SK-N-SH (cell line): ENCODE measurements at regions not wholly inside any gene's neighbourhood (a gene's known extent, or its start where the extent isn't known, plus 50 kb on each side); places are given as distances from the start of the nearest gene placed in this dataset.

Source experiments
- CTCF ChIA-PET: fragments of 300-600, 350-600 bp; formaldehyde crosslinking; extraction: SDS; loops from one replicate; lab custom pipeline; 2021; lab: Yijun Ruan, JAX
- POLR2A ChIA-PET: fragments of 350-600 bp; sonication (Branson Sonifier 250); formaldehyde crosslinking; extraction: SDS; loops from one replicate; lab custom pipeline; 2020; ENCODE audit warnings: antibody characterized with exemption, inconsistent platforms; lab: Yijun Ruan, JAX
- DNase-seq: peaks from one replicate; pipeline ENCODE4 v3.0.0; 2012
- H2AFZ ChIP-seq: fragments of 200-600 bp; sonication (generic); 2 replicates; pipeline ENCODE4 v1.8.1; 2016; ENCODE audit warnings: antibody characterized with exemption, mild to moderate bottlenecking, low read depth
- H3F3A ChIP-seq: fragments of 200-600 bp; sonication (generic); replicated peaks from 2 replicates; pipeline ENCODE3; 2016; ENCODE audit warnings: antibody characterized with exemption, mild to moderate bottlenecking; ENCODE audit not compliant: insufficient read depth
- H3K27ac ChIP-seq, 2 experiments: fragments of 200-500 bp in 1 of 2; fragments of 200-600 bp in 1 of 2; sonication (Bioruptor generic) in 1 of 2; sonication (generic), shearing (Covaris generic) in 1 of 2; 2 replicates each; pipeline versions ENCODE4 v1.5.1 to v1.6.1; 2014 to 2016; ENCODE audit warnings: low read depth in 2 of 2, inconsistent platforms in 1 of 2, low read length in 1 of 2, mild to moderate bottlenecking in 1 of 2, mixed read lengths in 1 of 2
- H3K27me3 ChIP-seq: fragments of 200-600 bp; sonication (generic), shearing (Covaris generic); 2 replicates; pipeline ENCODE4 v1.6.1; 2016; ENCODE audit warnings: mixed run types; ENCODE audit not compliant: insufficient read depth
- H3K36me3 ChIP-seq, 2 experiments: fragments of 200-500 bp in 1 of 2; fragments of 200-600 bp in 1 of 2; sonication (Bioruptor generic) in 1 of 2; sonication (generic) in 1 of 2; replicated peaks in 1 of 2; 2 replicates each; pipeline versions ENCODE3 to v1.5.1; 2014 to 2016; ENCODE audit warnings: low read length in 1 of 2, mild to moderate bottlenecking in 1 of 2; ENCODE audit not compliant: insufficient read depth in 2 of 2, control insufficient read depth in 1 of 2
- H3K4me1 ChIP-seq, 2 experiments: fragments of 200-500 bp in 1 of 2; fragments of 200-600 bp in 1 of 2; sonication (Bioruptor generic) in 1 of 2; sonication (generic), shearing (Covaris generic) in 1 of 2; 2 replicates each; pipeline versions ENCODE4 v1.5.1 to v1.6.1; 2014 to 2016; ENCODE audit warnings: low read depth in 1 of 2, low read length in 1 of 2, mixed run types in 1 of 2; ENCODE audit not compliant: insufficient read depth in 2 of 2, control insufficient read depth in 1 of 2
- H3K4me2 ChIP-seq: fragments of 200-600 bp; sonication (generic), shearing (Covaris generic); 2 replicates; pipeline ENCODE4 v1.6.1; 2017; ENCODE audit warnings: mixed run types
- H3K4me3 ChIP-seq, 2 experiments: fragments of 200-500 bp in 1 of 2; fragments of 200-600 bp in 1 of 2; sonication (Bioruptor generic) in 1 of 2; sonication (generic), shearing (Covaris generic) in 1 of 2; 2 replicates each; pipeline versions ENCODE4 v1.5.1 to v1.8.1; 2014 to 2016; ENCODE audit warnings: low read depth in 2 of 2, inconsistent platforms in 1 of 2, low read length in 1 of 2, mild to moderate bottlenecking in 1 of 2, mixed read lengths in 1 of 2, moderate library complexity in 1 of 2
- H3K79me2 ChIP-seq: fragments of 200-600 bp; sonication (generic); 2 replicates; pipeline ENCODE4 v1.8.1; 2017; ENCODE audit warnings: mild to moderate bottlenecking; ENCODE audit not compliant: insufficient read depth
- H3K9ac ChIP-seq: fragments of 200-600 bp; sonication (generic); 2 replicates; pipeline ENCODE4 v1.6.1; 2017; ENCODE audit warnings: mixed run types
- H3K9me2 ChIP-seq: fragments of 200-600 bp; sonication (generic); 2 replicates; pipeline ENCODE4 v1.6.1; 2017; ENCODE audit warnings: mixed run types
- H3K9me3 ChIP-seq: fragments of 200-600 bp; sonication (generic); 2 replicates; pipeline ENCODE4 v1.6.1; 2017; ENCODE audit warnings: mixed run types, mild to moderate bottlenecking, moderate library complexity
- H4K20me1 ChIP-seq: fragments of 200-600 bp; sonication (generic); 2 replicates; pipeline ENCODE4 v1.6.1; 2017; ENCODE audit warnings: mild to moderate bottlenecking, mixed run types; ENCODE audit not compliant: insufficient read depth
- CHD2 ChIP-seq: fragments of 150-350 bp; IDR thresholded peaks from 2 replicates; pipeline ENCODE4 v1.6.1; 2018; ENCODE audit warnings: low read length; ENCODE audit not compliant: partially characterized antibody
- CTCF ChIP-seq: fragments of 200-600 bp; sonication (generic); IDR thresholded peaks from 2 replicates; pipeline ENCODE4 v1.6.1; 2017; ENCODE audit warnings: antibody characterized with exemption, mild to moderate bottlenecking, moderate library complexity
- EP300 ChIP-seq, 2 experiments: IDR thresholded peaks; 2 replicates each; pipeline versions ENCODE4 v1.4.0 to v1.6.1; 2012; ENCODE audit warnings: borderline replicate concordance in 1 of 2, low read depth in 1 of 2, low read length in 1 of 2
- EZH2phosphoT487 ChIP-seq: fragments of 200-600 bp; sonication (generic); IDR thresholded peaks from 2 replicates; pipeline ENCODE4 v1.6.1; 2017; ENCODE audit warnings: low read depth, mixed run types, mild to moderate bottlenecking, antibody characterized with exemption, moderate library complexity, borderline replicate concordance
- FOSL2 ChIP-seq: IDR thresholded peaks from 2 replicates; pipeline ENCODE4 v1.4.0; 2012; ENCODE audit warnings: low read depth, mild to moderate bottlenecking, moderate library complexity, borderline replicate concordance
- FOXM1 ChIP-seq: IDR thresholded peaks from 2 replicates; pipeline ENCODE4 v1.4.0; 2012; ENCODE audit warnings: low read depth, mild to moderate bottlenecking
- GABPA ChIP-seq: IDR thresholded peaks from 2 replicates; pipeline ENCODE4 v1.4.0; 2012; ENCODE audit warnings: low read depth, mild to moderate bottlenecking
- GATA2 ChIP-seq: sonication (generic); formaldehyde crosslinking; IDR thresholded peaks from 2 replicates; pipeline ENCODE4 v1.5.0; 2020; ENCODE audit warnings: mild to moderate bottlenecking, missing genetic modification reagents
- IRF3 ChIP-seq: fragments of 150-350 bp; IDR thresholded peaks from 2 replicates; pipeline ENCODE4 v1.6.1; 2016; ENCODE audit warnings: mild to moderate bottlenecking, low read depth, low read length
- JUND ChIP-seq: IDR thresholded peaks from 2 replicates; pipeline ENCODE4 v1.4.0; 2012
- MEF2A ChIP-seq: IDR thresholded peaks from 2 replicates; pipeline ENCODE4 v1.4.0; 2012; ENCODE audit warnings: low read depth, borderline replicate concordance
- RAD21 ChIP-seq: IDR thresholded peaks from 2 replicates; pipeline ENCODE4 v1.6.1; 2012; ENCODE audit warnings: mild to moderate bottlenecking, low read length
- RCOR1 ChIP-seq: fragments of 150-350 bp; IDR thresholded peaks from 2 replicates; pipeline ENCODE4 v1.6.1; 2017; ENCODE audit warnings: antibody characterized with exemption, low read length
- RFX5 ChIP-seq: IDR thresholded peaks from 2 replicates; pipeline ENCODE4 v1.6.1; 2012; ENCODE audit warnings: mild to moderate bottlenecking, improper control_type of control experiment, low read length
- SIN3A ChIP-seq: IDR thresholded peaks from 2 replicates; pipeline ENCODE4 v1.6.1; 2012; ENCODE audit warnings: low read depth, mild to moderate bottlenecking, low read length, moderate library complexity, borderline replicate concordance
- TCF12 ChIP-seq: IDR thresholded peaks from 2 replicates; pipeline ENCODE4 v1.4.0; 2012
- TEAD4 ChIP-seq: IDR thresholded peaks from 2 replicates; pipeline ENCODE4 v1.4.0; 2012; ENCODE audit warnings: mild to moderate bottlenecking, borderline replicate concordance; ENCODE audit not compliant: insufficient read depth
- YY1 ChIP-seq: IDR thresholded peaks from 2 replicates; pipeline ENCODE4 v1.4.0; 2012; ENCODE audit warnings: low read depth, mild to moderate bottlenecking
- ZBTB33 ChIP-seq: IDR thresholded peaks from 2 replicates; pipeline ENCODE4 v1.4.0; 2012; ENCODE audit warnings: low read depth, borderline replicate concordance
- WGBS: methylation state at CpG from one replicate; pipeline ENCODE4 v1.1.6; 2017; ENCODE audit warnings: low lambda C conversion rate; 5-methylcytosine and 5-hydroxymethylcytosine counted together

- POLR2A ChIA-PET, result no interaction called here
- 0 out of 2 replicates have a peak, but pooled peaks have one; percentile 11 for TF ChIP-seq JUND
- TF ChIP-seq EZH2phosphoT487, result no peak
- no peak for TF ChIP-seq ZBTB33
- no peak for TF ChIP-seq SIN3A
- TF ChIP-seq RCOR1, result no peak
- no peak for TF ChIP-seq CTCF
- TF ChIP-seq GABPA, result no peak
- TF ChIP-seq FOSL2, result 0 out of 2 replicates have a peak, but pooled peaks have one; percentile 15
- TF ChIP-seq IRF3, result no peak
- 0 out of 2 replicates have a peak, but pooled peaks have one; percentile 7 for TF ChIP-seq TCF12
- TF ChIP-seq GATA2 (CRISPR knock-in tag), result no peak
- no peak for TF ChIP-seq RAD21
- no peak for TF ChIP-seq FOXM1
- no peak for TF ChIP-seq MEF2A
- no peak for TF ChIP-seq CHD2
- TF ChIP-seq TEAD4, result no peak
- TF ChIP-seq RFX5, result no peak
- TF ChIP-seq EP300 (IDR thresholded peaks at IDR 0.05; ENCODE audit: borderline replicate concordance in 1 of 2, low read depth in 1 of 2, low read length in 1 of 2), result no peak
- no peak for TF ChIP-seq YY1
- TF ChIP-seq, all 33 proteins: peak for 3
- Histone ChIP-seq H3K4me3 (no peak overlapping the region), H3F3A (peaks cover 4% of the 10 kb centered on the region), H3K4me2 (no peak overlapping the region), H3K9me2 (no peaks in the 10 kb centered on the region), H2AFZ (no peak overlapping the region), H3K27me3 (no peaks in the 10 kb centered on the region), H4K20me1 (no peaks in the 10 kb centered on the region), H3K9ac (no peak overlapping the region), H3K9me3 (no peaks in the 10 kb centered on the region), H3K79me2 (no peaks in the 10 kb centered on the region), H3K36me3 (no peaks in the 10 kb centered on the region), H3K4me1 (peaks cover 0 to 3% of the 10 kb centered on the region in 2 experiments; a peak in 1 of 4 replicates), H3K27ac (no peak overlapping the region)
- CTCF ChIA-PET, result no interaction called here
- 47% methylated on average over 2 of the region's 2 CpGs for WGBS
- no peak for DNase-seq
Measured at GRCh38 chr18:24982831-24983230, 369.1 kb downstream of the ZNF521 start.
